ENCODE measurements at regions not wholly inside any gene's neighbourhood (a gene's known extent, or its start where the extent isn't known, plus 50 kb on each side); places are given as distances from the start of the nearest gene placed in this dataset.

GRCh38 chr10:4654496-4654895, 171.5 kb upstream of the AKR1E2 start:
- H3K36me3 Mint-ChIP-seq (ENCODE audit: insufficient read depth, unreplicated experiment): no peaks in the 10 kb centered on the region
- no peak for TF ChIP-seq CTCF (IDR thresholded peaks at IDR 0.05; ENCODE audit: unreplicated experiment)
- H3K4me3 Mint-ChIP-seq (ENCODE audit: unreplicated experiment): no peak overlapping the region
- no peaks in the 10 kb centered on the region for H3K9me3 Mint-ChIP-seq (ENCODE audit: unreplicated experiment)
- peak overlapping the region; percentile 27 for H3K27ac Mint-ChIP-seq (ENCODE audit: low read depth, unreplicated experiment)
- DNase-seq (ENCODE audit: unreplicated experiment): no peak
- no TSS peak for BruUV-seq (replicated peaks)
- ChIA-PET CTCF (interaction anchor here (0.7 kb wide), 2 partner anchors 62 to 672 kb away, joined by 3 read pairs; no protein-coding TSS in a partner anchor), POLR2A (interaction anchor here (0.7 to 1.2 kb wide), 4 partner anchors 141 to 1187 kb away, joined by 4 to 10 read pairs (median 6); no protein-coding TSS in a partner anchor)
- intact Hi-C loops (cut with micrococcal nuclease): no loop called here
- peaks cover 17% of the 10 kb centered on the region for H3K4me1 Mint-ChIP-seq (ENCODE audit: insufficient read depth, unreplicated experiment)
- no peaks in the 10 kb centered on the region for H3K27me3 Mint-ChIP-seq (ENCODE audit: insufficient read depth, unreplicated experiment)

- intact Hi-C loops (cut with micrococcal nuclease): no loop called here
- no peak for TF ChIP-seq CTCF (IDR thresholded peaks at IDR 0.05; ENCODE audit: unreplicated experiment)
- ChIA-PET POLR2A (interaction anchor here (0.6 to 2.3 kb wide), 3 partner anchors 10 to 141 kb away, joined by 3 to 9 read pairs (median 3); no protein-coding TSS in a partner anchor), CTCF (interaction anchor here (1.3 kb wide), 1 partner anchor 113 kb away, joined by 3 read pairs; no protein-coding TSS in a partner anchor)
- BruUV-seq (replicated peaks): no TSS peak
- no peak for DNase-seq (ENCODE audit: unreplicated experiment)
- Mint-ChIP-seq H3K27me3 (ENCODE audit: insufficient read depth, unreplicated experiment) (no peaks in the 10 kb centered on the region), H3K27ac (ENCODE audit: low read depth, unreplicated experiment) (no peak overlapping the region), H3K9me3 (ENCODE audit: unreplicated experiment) (no peaks in the 10 kb centered on the region), H3K4me1 (ENCODE audit: insufficient read depth, unreplicated experiment) (peaks cover 17% of the 10 kb centered on the region), H3K4me3 (ENCODE audit: unreplicated experiment) (no peak overlapping the region), H3K36me3 (ENCODE audit: insufficient read depth, unreplicated experiment) (no peaks in the 10 kb centered on the region)
Measured at GRCh38 chr10:4653160-4653559, 172.8 kb upstream of the AKR1E2 start.

- CTCF ChIA-PET: interaction anchor here (0.6 to 1.3 kb wide), 2 partner anchors 114 to 335 kb away, joined by 3 read pairs; no protein-coding TSS in a partner anchor
- no peaks in the 10 kb centered on the region for H3K36me3 Mint-ChIP-seq (ENCODE audit: insufficient read depth, unreplicated experiment)
- DNase-seq (ENCODE audit: unreplicated experiment): no peak
- no peak for TF ChIP-seq CTCF (IDR thresholded peaks at IDR 0.05; ENCODE audit: unreplicated experiment)
- no peaks in the 10 kb centered on the region for H3K9me3 Mint-ChIP-seq (ENCODE audit: unreplicated experiment)
- no peaks in the 10 kb centered on the region for H3K27me3 Mint-ChIP-seq (ENCODE audit: insufficient read depth, unreplicated experiment)
- intact Hi-C loops (cut with micrococcal nuclease): no loop called here
- peak overlapping the region; percentile 57 for H3K27ac Mint-ChIP-seq (ENCODE audit: low read depth, unreplicated experiment)
- POLR2A ChIA-PET: interaction anchor here (0.6 to 2.3 kb wide), 3 partner anchors 11 to 140 kb away, joined by 3 to 9 read pairs (median 3); no protein-coding TSS in a partner anchor
- H3K4me3 Mint-ChIP-seq (ENCODE audit: unreplicated experiment): no peak overlapping the region
- no TSS peak for BruUV-seq (replicated peaks)
- H3K4me1 Mint-ChIP-seq (ENCODE audit: insufficient read depth, unreplicated experiment): peaks cover 17% of the 10 kb centered on the region
Measured at GRCh38 chr10:4652111-4653010, 173.6 kb upstream of the AKR1E2 start.

GRCh38 chr10:4651404-4652037, 174.5 kb upstream of the AKR1E2 start:
- H3K4me1 Mint-ChIP-seq (ENCODE audit: insufficient read depth, unreplicated experiment): peaks cover 17% of the 10 kb centered on the region
- H3K36me3 Mint-ChIP-seq (ENCODE audit: insufficient read depth, unreplicated experiment): no peaks in the 10 kb centered on the region
- TF ChIP-seq CTCF (IDR thresholded peaks at IDR 0.05; ENCODE audit: unreplicated experiment): no peak
- peak; percentile 44 for DNase-seq (ENCODE audit: unreplicated experiment)
- no peaks in the 10 kb centered on the region for H3K27me3 Mint-ChIP-seq (ENCODE audit: insufficient read depth, unreplicated experiment)
- H3K9me3 Mint-ChIP-seq (ENCODE audit: unreplicated experiment): no peaks in the 10 kb centered on the region
- intact Hi-C loops (cut with micrococcal nuclease): no loop called here
- peak overlapping the region; percentile 57 for H3K27ac Mint-ChIP-seq (ENCODE audit: low read depth, unreplicated experiment)
- no peak overlapping the region for H3K4me3 Mint-ChIP-seq (ENCODE audit: unreplicated experiment)
- ChIA-PET CTCF (interaction anchor here (1.3 kb wide), 1 partner anchor 115 kb away, joined by 3 read pairs; no protein-coding TSS in a partner anchor), POLR2A (interaction anchor here (2.3 kb wide), 1 partner anchor 12 kb away, joined by 9 read pairs; no protein-coding TSS in a partner anchor)
- BruUV-seq (replicated peaks): no TSS peak
